ENCODE measurements at regions not wholly inside any gene's neighbourhood (a gene's known extent, or its start where the extent isn't known, plus 50 kb on each side); places are given as distances from the start of the nearest gene placed in this dataset.

DNA sequence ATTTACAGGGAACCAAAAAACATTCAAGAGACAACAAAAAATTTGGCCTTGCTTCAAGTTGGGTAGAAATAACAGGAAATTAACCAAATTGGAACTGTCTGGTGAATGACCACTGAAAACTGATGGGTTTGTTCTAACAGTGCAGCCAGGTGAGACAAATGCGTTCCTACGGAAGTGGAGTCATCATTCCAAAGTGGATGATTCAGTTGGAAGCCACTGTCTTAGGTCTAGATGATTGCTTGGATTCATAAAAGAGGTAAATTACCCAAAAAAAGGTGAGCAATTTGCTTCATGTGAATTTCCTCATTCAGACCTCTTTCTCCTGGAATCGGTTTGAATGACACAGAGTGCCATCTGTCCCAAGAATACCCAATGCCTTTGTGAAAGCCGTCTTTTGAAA lies 87.1 kb upstream of the IPO5 start:
- TF ChIP-seq, protein P1, sequence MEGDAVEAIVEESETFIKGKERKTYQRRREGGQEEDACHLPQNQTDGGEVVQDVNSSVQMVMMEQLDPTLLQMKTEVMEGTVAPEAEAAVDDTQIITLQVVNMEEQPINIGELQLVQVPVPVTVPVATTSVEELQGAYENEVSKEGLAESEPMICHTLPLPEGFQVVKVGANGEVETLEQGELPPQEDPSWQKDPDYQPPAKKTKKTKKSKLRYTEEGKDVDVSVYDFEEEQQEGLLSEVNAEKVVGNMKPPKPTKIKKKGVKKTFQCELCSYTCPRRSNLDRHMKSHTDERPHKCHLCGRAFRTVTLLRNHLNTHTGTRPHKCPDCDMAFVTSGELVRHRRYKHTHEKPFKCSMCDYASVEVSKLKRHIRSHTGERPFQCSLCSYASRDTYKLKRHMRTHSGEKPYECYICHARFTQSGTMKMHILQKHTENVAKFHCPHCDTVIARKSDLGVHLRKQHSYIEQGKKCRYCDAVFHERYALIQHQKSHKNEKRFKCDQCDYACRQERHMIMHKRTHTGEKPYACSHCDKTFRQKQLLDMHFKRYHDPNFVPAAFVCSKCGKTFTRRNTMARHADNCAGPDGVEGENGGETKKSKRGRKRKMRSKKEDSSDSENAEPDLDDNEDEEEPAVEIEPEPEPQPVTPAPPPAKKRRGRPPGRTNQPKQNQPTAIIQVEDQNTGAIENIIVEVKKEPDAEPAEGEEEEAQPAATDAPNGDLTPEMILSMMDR (IDR thresholded peaks at IDR 0.05; ENCODE audit: insufficient read depth, low read depth, low read length, missing control alignments) = no peak
- no peak overlapping the region for H3K4me3 ChIP-seq (ENCODE audit: low read length)
- peak; percentile 62 for DNase-seq (ENCODE audit: low read depth)

GRCh38 chr13:97866751-97867150 lies 86.7 kb upstream of the IPO5 start:
- DNase-seq (ENCODE audit: low read depth) = no peak
- TF ChIP-seq, protein P1 (IDR thresholded peaks at IDR 0.05; ENCODE audit: insufficient read depth, low read depth, low read length, missing control alignments) = no peak
- no peak overlapping the region for H3K4me3 ChIP-seq (ENCODE audit: low read length)

DNA sequence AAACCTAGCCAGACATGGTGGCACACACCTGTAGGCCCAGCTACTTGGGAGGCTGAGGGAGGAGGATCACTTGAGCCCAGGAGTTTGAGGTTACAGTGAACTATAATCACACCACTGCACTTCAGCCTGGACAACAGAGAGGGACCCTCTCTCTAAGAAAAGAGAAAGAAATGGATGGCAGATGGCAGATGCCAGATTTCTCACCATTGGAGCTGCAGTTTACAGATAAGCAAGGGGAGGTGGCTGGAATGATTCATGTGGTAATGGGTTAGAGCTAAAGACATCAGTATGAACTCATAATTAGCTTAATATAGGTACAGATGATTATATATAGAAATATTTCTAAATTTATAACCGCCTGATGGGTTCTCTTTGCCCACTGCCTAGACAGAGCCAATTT lies 80.1 kb upstream of the IPO5 start:
- no peak for DNase-seq (ENCODE audit: low read depth)
- TF ChIP-seq, protein P1 (IDR thresholded peaks at IDR 0.05; ENCODE audit: insufficient read depth, low read depth, low read length, missing control alignments) = no peak

GRCh38 chr13:97875218-97875617 lies 78.3 kb upstream of the IPO5 start:
- no peak for DNase-seq (ENCODE audit: low read depth)
- TF ChIP-seq, protein P1 (IDR thresholded peaks at IDR 0.05; ENCODE audit: insufficient read depth, low read depth, low read length, missing control alignments) = no peak
- H3K4me3 ChIP-seq (ENCODE audit: low read length) = no peak overlapping the region

More for the DNA sequence above, 80.1 kb upstream of the IPO5 start:
- no peak overlapping the region for H3K4me3 ChIP-seq (ENCODE audit: low read length)

DNA sequence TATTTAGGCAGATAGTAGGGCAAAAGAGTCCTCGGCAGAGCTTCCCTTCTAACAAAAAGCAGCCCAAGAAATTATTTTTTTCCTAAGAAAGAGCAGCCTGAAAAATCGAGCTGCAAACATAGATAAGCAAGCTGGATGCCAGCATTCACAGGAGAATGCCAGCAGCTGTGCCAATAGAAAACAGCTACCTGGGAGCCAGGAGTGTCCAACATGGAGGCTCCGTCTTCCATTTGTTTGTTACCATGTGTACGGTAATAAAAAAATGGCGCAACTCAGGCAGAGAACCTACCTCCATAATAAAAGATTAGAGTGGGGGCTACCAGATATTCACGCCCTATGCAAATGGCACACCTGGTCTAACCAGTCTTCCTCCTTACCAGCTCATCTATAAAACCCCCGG lies 77.6 kb upstream of the IPO5 start:
- TF ChIP-seq, protein P1 (IDR thresholded peaks at IDR 0.05; ENCODE audit: insufficient read depth, low read depth, low read length, missing control alignments) = no peak
- no peak overlapping the region for H3K4me3 ChIP-seq (ENCODE audit: low read length)
- DNase-seq (ENCODE audit: low read depth) = no peak

- no peak for DNase-seq (ENCODE audit: low read depth)
- TF ChIP-seq, protein P1 (IDR thresholded peaks at IDR 0.05; ENCODE audit: insufficient read depth, low read depth, low read length, missing control alignments) = no peak
- H3K4me3 ChIP-seq (ENCODE audit: low read length) = no peak overlapping the region
Measured at GRCh38 chr13:97878431-97879375, 74.8 kb upstream of the IPO5 start.

All from epithelial cell of esophagus (primary cell).